ENCODE measurements at regions not wholly inside any gene's neighbourhood (a gene's known extent, or its start where the extent isn't known, plus 50 kb on each side); places are given as distances from the start of the nearest gene placed in this dataset.

DNA sequence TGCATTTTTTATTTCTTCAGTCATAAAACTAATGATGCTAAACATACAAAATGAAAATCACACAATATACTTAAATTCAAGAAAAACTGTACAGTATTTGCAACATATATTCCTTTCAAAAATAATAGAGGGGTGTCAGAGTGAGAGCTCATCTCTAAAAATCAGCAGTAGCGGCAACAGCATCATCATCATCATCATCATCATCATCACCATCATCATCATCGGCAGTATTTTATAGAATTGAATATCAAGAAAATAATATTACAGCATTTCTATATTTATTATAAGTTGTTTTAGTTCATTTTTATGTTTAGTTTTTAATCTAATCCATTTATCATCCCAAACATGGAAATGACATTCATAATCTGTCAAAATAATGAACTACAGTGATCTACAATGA, 67.4 kb upstream of the PPP1R3A start:
- TF ChIP-seq, protein P1, sequence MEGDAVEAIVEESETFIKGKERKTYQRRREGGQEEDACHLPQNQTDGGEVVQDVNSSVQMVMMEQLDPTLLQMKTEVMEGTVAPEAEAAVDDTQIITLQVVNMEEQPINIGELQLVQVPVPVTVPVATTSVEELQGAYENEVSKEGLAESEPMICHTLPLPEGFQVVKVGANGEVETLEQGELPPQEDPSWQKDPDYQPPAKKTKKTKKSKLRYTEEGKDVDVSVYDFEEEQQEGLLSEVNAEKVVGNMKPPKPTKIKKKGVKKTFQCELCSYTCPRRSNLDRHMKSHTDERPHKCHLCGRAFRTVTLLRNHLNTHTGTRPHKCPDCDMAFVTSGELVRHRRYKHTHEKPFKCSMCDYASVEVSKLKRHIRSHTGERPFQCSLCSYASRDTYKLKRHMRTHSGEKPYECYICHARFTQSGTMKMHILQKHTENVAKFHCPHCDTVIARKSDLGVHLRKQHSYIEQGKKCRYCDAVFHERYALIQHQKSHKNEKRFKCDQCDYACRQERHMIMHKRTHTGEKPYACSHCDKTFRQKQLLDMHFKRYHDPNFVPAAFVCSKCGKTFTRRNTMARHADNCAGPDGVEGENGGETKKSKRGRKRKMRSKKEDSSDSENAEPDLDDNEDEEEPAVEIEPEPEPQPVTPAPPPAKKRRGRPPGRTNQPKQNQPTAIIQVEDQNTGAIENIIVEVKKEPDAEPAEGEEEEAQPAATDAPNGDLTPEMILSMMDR (IDR thresholded peaks at IDR 0.05) = no peak
- Histone ChIP-seq H3K4me3 (no peak overlapping the region), H3K27ac (no peak overlapping the region)
- no peak for DNase-seq (ENCODE audit: low spot score)

DNA sequence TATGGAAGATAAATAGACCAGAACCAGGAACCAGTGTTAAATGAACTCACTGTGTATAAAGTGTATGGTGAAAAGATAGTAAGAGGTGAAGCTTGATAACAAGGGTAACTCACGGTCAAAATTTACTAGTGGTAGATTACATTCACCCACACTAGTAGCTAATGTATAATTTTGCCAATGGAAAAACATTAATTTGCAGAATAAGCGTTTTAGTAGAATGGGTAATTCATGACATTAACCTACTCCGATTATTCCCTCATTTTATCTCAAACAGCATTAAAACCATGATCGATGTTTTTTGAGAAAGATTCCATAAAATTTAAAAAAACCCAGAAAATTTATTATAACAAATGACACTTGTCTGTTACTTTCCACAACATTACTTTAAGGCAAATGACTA, 57.7 kb upstream of the PPP1R3A start:
- TF ChIP-seq, protein P1 (IDR thresholded peaks at IDR 0.05) = no peak
- Histone ChIP-seq H3K4me3 (no peak overlapping the region), H3K27ac (no peak overlapping the region)
- DNase-seq (ENCODE audit: low spot score) = no peak

DNA sequence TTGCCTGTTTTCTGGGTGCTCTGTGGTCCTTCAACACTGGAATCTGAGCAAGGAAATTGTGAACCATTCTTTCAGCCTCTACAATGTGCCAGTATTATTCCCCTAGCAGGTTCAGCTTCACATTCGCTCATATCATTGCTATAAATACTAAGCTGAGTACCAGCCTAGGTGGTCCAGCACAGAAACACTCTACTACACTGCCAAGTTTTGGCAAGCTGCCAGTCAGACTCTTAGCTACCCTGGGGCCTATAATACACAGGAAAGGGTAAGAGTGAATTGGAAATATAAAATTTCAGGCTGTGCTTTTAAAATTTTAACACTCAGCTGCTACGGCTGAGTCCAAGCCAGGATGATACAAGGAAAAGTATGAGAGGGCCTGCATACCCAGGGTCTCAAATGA, 49.9 kb upstream of the PPP1R3A start:
- H3K27ac ChIP-seq = no peak overlapping the region
- no peak for DNase-seq (ENCODE audit: low spot score)
- no peak overlapping the region for H3K4me3 ChIP-seq
- TF ChIP-seq, protein P1 (IDR thresholded peaks at IDR 0.05) = no peak
